ENCODE measurements at regions not wholly inside any gene's neighbourhood (a gene's known extent, or its start where the extent isn't known, plus 50 kb on each side); places are given as distances from the start of the nearest gene placed in this dataset.

DNA sequence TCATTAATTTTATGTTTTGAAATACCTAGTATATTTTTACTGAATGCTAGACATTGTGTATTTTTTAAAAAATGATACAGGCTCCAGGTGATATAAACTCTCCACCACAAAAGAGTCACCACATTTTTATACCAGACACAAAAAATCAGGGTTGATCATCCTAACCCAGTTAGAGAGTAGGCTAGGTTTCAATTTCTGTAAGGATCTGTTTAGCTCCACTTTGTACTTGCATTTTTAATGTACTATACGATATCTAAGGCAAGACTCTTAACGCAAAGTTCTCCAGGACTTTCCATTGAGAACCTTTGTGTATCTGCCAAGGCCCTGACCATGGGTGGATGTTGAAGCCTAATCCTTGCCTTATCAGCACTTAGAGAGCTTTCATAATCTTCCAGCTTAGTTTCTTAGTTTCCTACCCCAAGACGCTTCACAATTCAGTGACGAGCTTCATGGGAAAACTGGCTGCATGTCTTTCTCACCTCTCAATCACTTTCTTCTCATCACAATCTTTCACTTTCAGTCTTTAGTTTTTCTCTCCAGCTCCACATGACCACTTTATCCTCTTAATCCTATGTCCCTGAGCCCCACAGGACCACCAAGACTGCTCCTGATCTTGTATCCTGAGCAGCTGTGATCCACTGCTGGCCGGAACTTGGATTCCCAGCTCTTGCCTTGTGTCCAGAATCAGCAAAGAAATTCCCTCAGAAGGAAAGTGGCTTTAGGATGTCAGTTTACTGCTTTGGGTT, 635.8 kb downstream of the RNF144A start:
- WGBS, 4 donors: 58 to 71% (median 63%) methylated on average over 4 to 5 of the region's 5 CpGs
- no peak for TF ChIP-seq POLR2A (IDR thresholded peaks at IDR 0.05)
- no peak for TF ChIP-seq CTCF (IDR thresholded peaks at IDR 0.05)
- no peak overlapping the region for H3K27ac ChIP-seq
- H3K9me3 ChIP-seq: no peaks in the 10 kb centered on the region
- no peaks in the 10 kb centered on the region for H3K4me1 ChIP-seq
- H3K27me3 ChIP-seq: no peaks in the 10 kb centered on the region
- ATAC-seq (no peak), DNase-seq (no peak)
- peak overlapping the region in 1 of 12 donors; percentile 27 for H3K4me3 ChIP-seq
- H3K36me3 ChIP-seq: no peaks in the 10 kb centered on the region
- intact Hi-C loops (cut with DNase I): no loop called here

DNA sequence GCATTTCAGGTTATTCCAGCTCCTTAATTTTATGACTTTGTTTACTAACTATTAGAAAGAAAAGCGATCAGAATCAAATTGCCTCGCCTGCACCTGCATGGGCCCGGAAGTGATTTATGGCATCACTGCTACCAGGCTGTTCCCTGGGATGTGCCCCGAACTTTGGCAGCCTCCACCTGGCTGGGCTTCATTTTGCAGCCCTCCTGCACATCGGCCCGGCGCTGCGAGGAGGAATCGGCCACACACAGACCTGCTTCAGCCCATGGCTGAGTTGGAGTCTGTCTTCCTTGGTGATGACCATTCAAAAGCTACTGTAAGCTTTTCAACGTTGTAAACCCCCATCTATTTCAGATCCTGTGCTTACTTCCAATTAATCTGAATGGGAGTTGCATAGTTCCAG, 638.0 kb downstream of the RNF144A start:
- Histone ChIP-seq H3K9me3 (no peaks in the 10 kb centered on the region), H3K4me3 (no peak overlapping the region), H3K36me3 (no peaks in the 10 kb centered on the region), H3K4me1 (no peaks in the 10 kb centered on the region), H3K27ac (no peak overlapping the region), H3K27me3 (no peaks in the 10 kb centered on the region)
- no peak for TF ChIP-seq CTCF (IDR thresholded peaks at IDR 0.05)
- no peak for TF ChIP-seq POLR2A (IDR thresholded peaks at IDR 0.05)
- ATAC-seq: no peak
- WGBS, 4 donors: 93 to 96% (median 93%) methylated on average over 10 of the region's 10 CpGs
- intact Hi-C loops (cut with DNase I): no loop called here
- DNase-seq: no peak

DNA sequence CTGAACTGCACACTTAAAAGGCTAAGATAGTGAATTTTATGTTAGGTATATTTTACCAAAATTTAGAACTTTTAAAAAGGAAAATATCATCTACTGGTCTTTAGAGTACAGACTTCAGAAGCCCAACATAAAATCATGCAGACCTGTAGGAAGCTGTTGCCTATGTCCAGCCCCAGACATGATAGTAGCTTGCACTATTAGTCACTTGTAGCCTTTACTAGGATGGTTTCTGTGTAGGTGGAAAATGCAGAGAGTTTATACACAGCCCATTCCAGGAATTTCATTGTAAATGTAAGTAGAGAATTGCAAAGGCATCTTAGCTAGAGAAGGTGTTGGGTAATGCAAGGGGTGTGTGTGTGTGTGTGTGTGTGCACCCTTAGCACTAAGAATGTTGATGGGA, 640.2 kb downstream of the RNF144A start:
- Histone ChIP-seq H3K27ac (no peak overlapping the region), H3K9me3 (no peaks in the 10 kb centered on the region), H3K27me3 (no peaks in the 10 kb centered on the region), H3K4me1 (no peaks in the 10 kb centered on the region), H3K4me3 (no peak overlapping the region), H3K36me3 (no peaks in the 10 kb centered on the region)
- DNase-seq: no peak
- intact Hi-C loops (cut with DNase I): no loop called here
- no peak for TF ChIP-seq POLR2A (IDR thresholded peaks at IDR 0.05)
- no peak for TF ChIP-seq CTCF (IDR thresholded peaks at IDR 0.05)
- no peak for ATAC-seq

GRCh38 chr2:7559791-7560190, 642.6 kb downstream of the RNF144A start:
- no peak for ATAC-seq
- intact Hi-C loops (cut with DNase I): no loop called here
- Histone ChIP-seq H3K9me3 (no peaks in the 10 kb centered on the region), H3K36me3 (no peaks in the 10 kb centered on the region), H3K27me3 (no peaks in the 10 kb centered on the region), H3K4me3 (no peak overlapping the region), H3K4me1 (no peaks in the 10 kb centered on the region), H3K27ac (no peak overlapping the region)
- DNase-seq: no peak
- 88 to 94% (median 91%) methylated on average over 1 of the region's 1 CpG for WGBS, 4 donors
- no peak for TF ChIP-seq CTCF (IDR thresholded peaks at IDR 0.05)

All from heart left ventricle (tissue), 16 donors.